Skin epidermis (tissue), 12 donors: ENCODE measurements at regions not wholly inside any gene's neighbourhood (a gene's known extent, or its start where the extent isn't known, plus 50 kb on each side); places are given as distances from the start of the nearest gene placed in this dataset.
A peak's percentile ranks its signal among the peaks of the same experiment; 100 is the strongest.
"Not testable (repeated sequence)": the region's sequence is repeated elsewhere in the genome, so short reads cannot be mapped to it uniquely, and the experiment has no call there.

Experiments
- H3K27ac ChIP-seq, 21 experiments: fragments of 200-600 bp; sonication (generic) in 11 of 21; one replicate each; pipeline ENCODE4 v1.5.0; 2020; ENCODE audit warnings: mild to moderate bottlenecking in 3 of 21, inconsistent platforms in 2 of 21, moderate library complexity in 2 of 21
- H3K4me3 ChIP-seq, 7 experiments: fragments of 200-600 bp; sonication (generic) in 2 of 7; one replicate each; pipeline ENCODE4 v1.5.0; 2020; ENCODE audit warnings: inconsistent platforms in 2 of 7, mild to moderate bottlenecking in 2 of 7, moderate library complexity in 1 of 7

GRCh38 chr4:38365261-38365660 is 298.7 kb upstream of the KLF3 start:
- no peak overlapping the region for H3K4me3 ChIP-seq
- H3K27ac ChIP-seq: peak overlapping the region in 2 of 21 experiments; percentile 52 to 58

DNA sequence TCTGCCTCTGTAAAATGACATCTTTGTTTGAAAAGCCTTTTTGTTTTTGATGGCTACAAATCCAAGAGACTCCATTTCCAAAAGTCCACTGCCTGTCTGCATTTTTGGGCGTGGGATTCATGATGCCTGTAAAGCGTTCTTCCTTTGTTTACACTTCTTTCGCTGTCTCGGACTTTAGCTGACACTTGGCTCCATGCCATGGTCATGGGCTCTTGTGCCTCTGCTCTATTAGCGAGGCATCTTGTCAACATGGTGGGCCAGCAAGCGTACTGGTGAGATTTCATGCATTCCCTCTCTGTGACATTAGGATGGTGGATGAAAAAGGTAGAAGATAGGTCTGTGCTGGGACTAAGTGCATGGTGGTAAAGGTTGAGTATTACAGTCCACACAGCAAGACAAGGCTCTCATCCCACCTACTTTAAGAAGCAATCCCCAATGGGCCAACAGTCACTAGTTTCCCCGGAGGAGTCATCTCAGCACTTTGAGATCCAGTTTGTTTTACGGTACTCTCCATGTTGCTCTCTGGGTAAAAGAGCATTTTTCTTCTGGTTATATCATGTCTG is 298.2 kb upstream of the KLF3 start:
- H3K27ac ChIP-seq: peak overlapping the region in 7 of 21 experiments; percentile 6 to 52 (median 30)
- no peak overlapping the region for H3K4me3 ChIP-seq

DNA sequence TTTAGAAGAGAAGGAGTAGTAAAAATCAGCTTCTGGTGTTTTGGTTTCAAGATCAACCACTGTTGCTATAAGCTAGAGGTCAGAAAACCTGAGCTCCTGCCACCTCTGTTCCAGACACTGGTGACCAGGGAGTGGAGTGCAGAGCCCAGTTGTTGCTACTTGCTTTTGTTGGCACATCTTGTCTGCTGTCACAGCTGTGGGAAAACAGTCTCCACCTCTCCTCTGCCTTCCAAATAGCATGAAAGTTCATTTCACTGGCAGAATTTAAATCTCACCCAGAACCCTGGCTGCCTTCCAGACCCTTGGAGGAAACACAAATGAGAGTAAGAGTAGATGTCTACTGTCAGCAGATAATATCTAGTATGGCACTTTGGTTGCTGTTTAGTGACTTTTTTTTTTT is 297.5 kb upstream of the KLF3 start:
- Histone ChIP-seq H3K4me3 (no peak overlapping the region), H3K27ac (peak overlapping the region in 7 of 21 experiments; percentile 6 to 52 (median 29))

DNA sequence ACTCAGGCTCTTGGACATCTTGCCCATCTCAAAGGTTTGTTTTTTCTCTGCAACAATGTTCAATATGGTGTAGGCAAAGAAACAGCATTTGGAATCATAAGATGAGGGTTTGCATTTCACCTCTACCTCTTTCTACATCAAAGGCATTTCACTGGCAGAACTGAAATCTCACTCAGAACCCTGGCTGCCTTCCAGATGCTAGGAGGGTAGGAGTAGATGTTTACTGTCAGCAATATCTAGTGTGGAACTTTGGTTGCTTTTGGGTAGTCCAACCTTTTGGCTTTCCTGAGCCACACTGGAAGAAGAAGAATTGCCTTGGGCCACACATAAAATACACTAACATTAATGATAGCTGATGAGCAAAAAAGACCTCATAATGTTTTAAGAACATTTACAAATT is 297.0 kb upstream of the KLF3 start:
- Histone ChIP-seq H3K27ac (peak overlapping the region in 3 of 21 experiments; percentile 8 to 52 (median 18)), H3K4me3 (no peak overlapping the region)

- H3K4me3 ChIP-seq: no peak overlapping the region
- H3K27ac ChIP-seq: peak overlapping the region in 1 of 21 experiments; percentile 14
Observed at GRCh38 chr4:38367642-38368174, 296.3 kb upstream of the KLF3 start.

DNA sequence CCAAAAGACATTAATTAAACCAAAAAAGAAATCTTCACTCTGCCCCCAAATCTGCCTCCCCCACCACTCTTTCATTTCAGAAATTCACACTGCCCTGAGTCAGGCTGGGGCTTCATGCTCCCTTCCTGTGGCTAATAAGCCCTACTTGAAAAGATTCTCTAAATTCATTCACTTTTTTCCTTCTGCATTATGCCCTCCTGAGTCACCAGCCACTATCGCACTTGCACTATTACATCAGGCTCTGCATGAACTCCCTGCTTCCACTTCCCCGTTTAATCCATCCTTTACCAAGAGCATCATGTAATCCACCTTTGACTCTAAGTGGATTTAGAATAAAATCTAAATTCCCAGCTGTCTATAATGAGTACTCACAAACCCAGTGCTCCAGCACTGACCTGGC is 295.4 kb upstream of the KLF3 start:
- H3K4me3 ChIP-seq: no peak overlapping the region
- peak overlapping the region in 1 of 21 experiments; percentile 14 for H3K27ac ChIP-seq

DNA sequence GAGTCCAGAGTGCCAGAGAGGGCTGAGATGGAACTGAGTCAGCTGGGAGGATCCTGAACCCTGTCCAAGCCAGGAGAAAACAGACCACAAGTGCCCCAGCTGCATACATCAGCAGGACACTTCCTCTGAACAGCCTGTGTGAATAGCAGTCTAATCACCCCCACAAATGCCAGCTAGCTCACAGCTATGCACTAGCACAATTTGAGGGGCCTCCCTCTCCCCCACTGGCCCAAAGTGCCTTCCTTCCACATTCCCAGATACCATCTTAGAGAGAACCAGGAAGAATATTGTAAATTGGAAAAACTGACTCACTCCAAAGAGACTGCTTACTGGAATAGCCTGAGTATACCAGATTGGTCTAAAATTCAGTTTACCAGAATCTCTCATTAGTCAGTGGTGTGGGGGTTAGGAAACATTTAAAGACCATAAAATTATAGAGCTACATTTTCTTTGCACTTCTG is 292.6 kb upstream of the KLF3 start:
- Histone ChIP-seq H3K27ac (peak overlapping the region in 11 of 21 experiments; percentile 4 to 62 (median 39)), H3K4me3 (no peak overlapping the region)

DNA sequence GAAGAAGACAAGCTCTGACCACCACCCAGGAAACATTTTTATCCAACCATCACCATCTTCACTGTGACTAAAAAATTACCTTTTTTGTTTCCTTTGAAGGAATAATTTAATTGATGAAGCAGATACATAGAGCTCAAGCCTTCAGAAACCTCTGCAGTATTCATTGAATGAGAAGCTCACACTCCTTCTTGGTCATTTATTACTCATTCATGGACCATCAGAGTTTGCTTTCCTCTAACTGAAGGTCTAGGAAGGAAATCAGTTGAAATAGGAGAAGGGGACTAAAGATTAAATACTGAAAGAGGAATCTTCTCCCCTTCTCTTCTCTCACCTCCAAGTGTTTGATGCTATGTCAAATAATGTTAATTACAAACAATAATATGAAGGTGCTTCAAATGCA is 290.6 kb upstream of the KLF3 start:
- Histone ChIP-seq H3K27ac (peak overlapping the region in 6 of 21 experiments; percentile 0 to 68 (median 44)), H3K4me3 (no peak overlapping the region)

DNA sequence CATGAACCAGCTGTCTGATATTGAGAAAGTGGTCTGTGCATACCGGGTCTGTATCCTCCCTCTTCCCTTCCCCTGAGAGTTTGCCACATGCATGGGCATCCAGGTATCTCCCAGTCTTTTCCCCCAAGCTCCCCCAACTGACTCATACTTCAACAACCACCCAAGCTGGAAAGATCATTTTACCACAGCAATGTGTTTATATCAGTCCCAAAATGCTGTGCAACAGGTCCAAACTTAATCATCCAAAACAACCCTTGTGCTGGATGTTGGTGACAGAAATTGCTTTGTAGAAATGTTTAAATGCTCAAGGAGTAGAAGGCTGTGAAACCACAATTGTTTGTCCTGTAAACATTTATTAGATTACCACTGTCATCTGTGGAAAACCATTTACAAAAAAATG is 286.8 kb upstream of the KLF3 start:
- peak overlapping the region in 1 of 21 experiments; percentile 12 for H3K27ac ChIP-seq
- no peak overlapping the region for H3K4me3 ChIP-seq

- no peak overlapping the region for H3K4me3 ChIP-seq
- no peak overlapping the region for H3K27ac ChIP-seq
Observed at GRCh38 chr4:38378478-38378877, 285.5 kb upstream of the KLF3 start.

GRCh38 chr4:38381788-38382187 is 282.2 kb upstream of the KLF3 start:
- peak overlapping the region in 2 of 21 experiments; percentile 4 to 18 for H3K27ac ChIP-seq
- no peak overlapping the region for H3K4me3 ChIP-seq

DNA sequence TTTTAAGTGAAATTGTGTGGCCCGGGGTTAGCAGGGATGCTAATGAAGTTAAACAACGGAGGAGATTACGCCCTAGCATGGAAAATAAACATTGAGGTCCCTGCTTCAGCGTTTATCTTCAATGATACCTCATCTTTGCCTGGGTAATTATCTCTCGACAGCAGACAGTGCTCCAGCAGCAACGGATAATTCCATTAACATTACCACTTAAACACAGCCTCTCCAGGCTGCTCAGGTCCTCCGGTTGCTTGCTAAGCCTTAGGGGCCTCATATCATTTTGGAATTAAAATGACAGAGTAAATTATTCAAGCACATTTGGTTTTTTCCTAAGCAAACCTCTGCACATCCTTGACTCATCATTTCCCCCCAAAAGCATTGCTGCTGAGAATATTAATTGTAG is 281.5 kb upstream of the KLF3 start:
- peak overlapping the region in 3 of 21 experiments; percentile 4 to 38 (median 18) for H3K27ac ChIP-seq

DNA sequence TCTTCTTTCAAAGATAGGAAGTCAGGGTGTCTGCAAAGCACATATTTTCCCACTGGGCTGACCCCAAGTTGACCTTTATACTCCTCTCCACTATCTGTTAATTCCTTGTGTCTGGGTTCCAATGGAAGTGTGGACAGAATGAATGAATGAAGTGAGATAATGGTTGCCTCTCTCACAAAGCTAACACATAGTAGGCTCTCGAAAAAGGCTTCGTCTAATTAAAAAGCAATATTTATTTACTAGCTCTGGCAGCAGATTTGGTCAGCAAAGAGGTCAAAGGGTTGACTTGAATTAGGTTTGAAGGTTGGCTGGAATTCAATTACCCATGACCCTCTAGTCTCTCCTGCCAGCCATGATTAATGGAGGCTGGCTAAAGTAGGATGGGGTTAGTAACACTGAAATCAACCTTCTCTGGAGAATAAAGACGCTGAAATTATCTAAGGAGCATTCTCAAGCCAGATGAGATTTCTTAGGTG is 280.3 kb upstream of the KLF3 start:
- Histone ChIP-seq H3K4me3 (no peak overlapping the region), H3K27ac (peak overlapping the region in 1 of 21 experiments; percentile 21)

More for the DNA sequence above, 281.5 kb upstream of the KLF3 start:
- H3K4me3 ChIP-seq: no peak overlapping the region

DNA sequence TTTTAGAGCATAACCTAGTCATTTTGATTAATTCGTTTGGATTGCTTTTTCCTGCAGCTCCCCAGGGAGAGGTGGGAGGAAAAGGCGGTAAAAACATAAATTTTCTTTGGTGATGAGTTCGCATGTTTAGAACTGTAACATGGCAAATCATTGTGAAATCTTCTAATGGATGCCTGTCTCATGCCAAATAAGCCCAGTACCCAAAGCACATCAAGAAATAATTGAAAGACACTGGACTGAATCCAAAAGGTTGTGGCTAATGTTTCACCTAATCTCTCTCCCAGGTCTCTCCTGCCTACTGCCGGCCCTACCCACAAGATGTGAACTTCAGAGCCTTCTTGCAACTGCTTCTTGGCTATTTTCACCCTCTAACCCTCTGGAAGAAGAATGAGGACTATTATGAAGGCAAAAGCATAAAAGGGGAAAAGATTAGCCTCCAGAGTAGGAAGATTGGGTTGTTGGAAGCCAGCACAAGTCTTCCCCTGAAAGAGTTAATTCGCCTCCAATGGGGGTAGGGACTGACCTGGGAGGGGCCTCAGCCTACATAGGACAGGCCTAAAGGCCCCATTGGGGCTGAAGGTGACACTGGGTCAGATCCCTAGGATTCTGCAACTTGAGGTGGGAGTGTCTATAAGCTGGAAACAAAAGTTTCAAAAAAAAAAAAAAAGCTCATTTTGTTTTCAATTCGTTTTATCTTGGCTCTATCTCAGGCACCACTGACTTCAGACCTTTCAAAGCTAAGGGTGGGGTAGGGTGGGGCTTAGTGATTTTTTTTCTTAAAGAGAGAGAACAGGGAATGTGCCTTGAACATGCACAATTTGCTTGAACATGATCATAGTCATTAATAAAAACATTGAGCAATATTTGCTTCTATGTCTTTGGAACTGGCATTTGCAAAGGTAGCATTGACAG is 278.6 kb upstream of the KLF3 start:
- H3K4me3 ChIP-seq: no peak overlapping the region
- peak overlapping the region in 11 of 21 experiments; percentile 17 to 69 (median 34) for H3K27ac ChIP-seq

- Histone ChIP-seq H3K4me3 (no peak overlapping the region), H3K27ac (peak overlapping the region in 9 of 21 experiments; percentile 0 to 69 (median 22))
Observed at GRCh38 chr4:38386005-38386551, 277.9 kb upstream of the KLF3 start.

DNA sequence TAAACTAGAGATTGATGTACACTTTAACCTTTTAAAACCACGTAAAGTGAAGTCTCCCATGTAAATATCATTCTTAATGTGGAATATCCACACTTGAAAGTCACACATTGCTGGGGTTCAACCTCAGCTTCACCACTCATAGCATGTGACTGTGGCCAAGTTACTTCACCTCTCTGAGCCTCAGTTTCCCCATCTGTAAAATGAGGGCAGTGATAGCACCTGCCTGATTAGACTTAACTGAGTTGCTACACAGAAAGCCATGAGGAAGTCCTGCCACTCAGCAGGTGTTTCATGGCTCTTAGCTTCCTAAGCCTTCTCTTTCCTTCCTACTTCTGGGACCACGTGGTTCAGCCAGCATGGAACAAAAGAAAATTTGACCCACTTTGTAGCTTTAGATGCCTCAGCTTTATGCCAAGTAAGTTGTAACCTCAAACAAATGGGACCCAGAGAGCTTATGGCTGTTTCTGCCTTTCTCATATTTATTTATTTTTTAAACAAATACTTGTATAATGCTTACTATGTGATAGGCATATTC is 277.3 kb upstream of the KLF3 start:
- peak overlapping the region in 4 of 21 experiments; percentile 0 to 69 (median 28) for H3K27ac ChIP-seq

GRCh38 chr4:38387348-38387747 is 276.7 kb upstream of the KLF3 start:
- no peak overlapping the region for H3K4me3 ChIP-seq
- no peak overlapping the region for H3K27ac ChIP-seq

More for the DNA sequence above, 277.3 kb upstream of the KLF3 start:
- no peak overlapping the region for H3K4me3 ChIP-seq

GRCh38 chr4:38387819-38388218 is 276.2 kb upstream of the KLF3 start:
- Histone ChIP-seq H3K27ac (no peak overlapping the region), H3K4me3 (no peak overlapping the region)

DNA sequence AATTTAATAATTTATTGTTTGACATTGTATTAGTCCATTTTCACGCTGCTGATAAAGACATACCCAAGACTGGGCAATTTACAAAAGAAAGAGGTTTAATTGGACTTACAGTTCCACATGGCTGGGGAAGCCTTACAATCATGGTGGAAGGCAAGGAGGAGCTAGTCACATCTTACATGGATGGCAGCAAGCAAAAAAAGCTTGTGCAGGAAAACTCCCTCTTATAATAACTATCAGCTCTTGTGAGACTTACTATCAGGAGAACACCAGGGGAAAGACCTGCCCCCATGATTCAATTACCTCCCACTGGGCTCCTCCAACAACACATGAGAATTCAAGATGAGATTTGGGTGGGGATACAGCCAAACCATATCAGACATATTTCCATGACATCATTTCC is 275.1 kb upstream of the KLF3 start:
- not testable (repeated sequence) for H3K27ac ChIP-seq, H3K4me3 ChIP-seq
